Left lobe of liver (tissue), 2 donors: ENCODE measurements at regions not wholly inside any gene's neighbourhood (a gene's known extent, or its start where the extent isn't known, plus 50 kb on each side); places are given as distances from the start of the nearest gene placed in this dataset.
"Not testable (repeated sequence)": the region's sequence is repeated elsewhere in the genome, so short reads cannot be mapped to it uniquely, and the experiment has no call there.

ENCODE experiments used
- ATAC-seq: fragments of 200-7000 bp; cut with Tn5 transposase; one replicate; pipeline ENCODE4 v1.9.1; 2020; ENCODE audit warnings: mild to moderate bottlenecking, moderate library complexity
- DNase-seq: peaks from one replicate; pipeline ENCODE4 v3.0.0-alpha.2; 2020; ENCODE audit warnings: low spot score
- donor health status: DM: no; HTN: no; CAD: no; lungs with moderate emphysema.
- donor health status: DM: no; HTN: yes; CAD: no.

DNA sequence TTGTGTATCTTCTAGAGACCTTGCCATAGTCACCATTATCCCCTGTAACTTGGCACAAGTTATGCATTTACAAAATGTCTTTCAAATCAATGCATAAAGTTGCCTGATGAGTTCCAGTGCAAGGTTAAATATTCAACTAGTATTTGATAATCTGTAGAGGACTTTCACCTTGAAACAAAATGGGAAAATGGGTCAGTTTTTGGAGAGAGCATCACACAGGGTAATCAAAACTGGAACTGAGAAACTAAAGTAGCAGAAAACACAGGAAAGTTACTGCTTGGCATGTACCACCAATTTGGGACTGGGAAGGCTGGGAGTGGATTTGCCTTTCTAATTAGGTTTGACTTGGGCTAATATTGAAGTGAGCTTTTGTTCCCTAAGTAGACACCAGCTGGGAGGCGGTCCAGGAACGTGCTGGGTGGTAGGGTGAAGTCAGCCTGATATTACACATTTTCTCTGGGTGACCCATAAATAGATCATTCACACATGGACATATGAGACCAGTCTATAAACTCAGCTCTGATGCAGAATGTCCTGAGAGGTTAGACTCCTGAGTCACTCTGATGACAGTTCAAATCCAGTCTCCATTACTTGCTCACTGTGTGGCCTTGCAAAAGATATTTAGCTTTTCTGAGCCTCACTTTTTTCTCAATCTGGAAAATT is 152.3 kb downstream of the PCTP start:
- peak; percentile 79 for ATAC-seq
- peak; percentile 79 for DNase-seq

DNA sequence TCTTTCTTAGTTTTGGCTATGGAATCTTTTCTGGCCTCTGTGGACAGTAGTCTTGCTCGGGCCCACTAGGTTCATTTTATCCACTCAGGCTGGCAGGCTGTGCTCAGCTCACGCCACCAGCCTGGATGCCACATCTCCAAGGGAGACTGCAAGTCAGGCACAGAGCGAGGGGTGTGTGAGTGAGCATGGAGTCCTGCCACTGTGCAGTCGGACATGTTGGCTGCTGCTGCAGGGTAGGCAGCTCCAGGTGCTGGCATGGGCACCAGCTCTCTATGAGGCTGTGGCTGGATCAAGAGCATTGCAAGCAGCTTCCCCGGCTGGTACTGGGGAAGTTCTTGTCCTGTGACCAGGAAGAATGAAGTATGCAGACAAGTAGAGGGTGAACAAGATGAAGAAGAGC is 158.9 kb downstream of the PCTP start:
- no peak for ATAC-seq
- no peak for DNase-seq

DNA sequence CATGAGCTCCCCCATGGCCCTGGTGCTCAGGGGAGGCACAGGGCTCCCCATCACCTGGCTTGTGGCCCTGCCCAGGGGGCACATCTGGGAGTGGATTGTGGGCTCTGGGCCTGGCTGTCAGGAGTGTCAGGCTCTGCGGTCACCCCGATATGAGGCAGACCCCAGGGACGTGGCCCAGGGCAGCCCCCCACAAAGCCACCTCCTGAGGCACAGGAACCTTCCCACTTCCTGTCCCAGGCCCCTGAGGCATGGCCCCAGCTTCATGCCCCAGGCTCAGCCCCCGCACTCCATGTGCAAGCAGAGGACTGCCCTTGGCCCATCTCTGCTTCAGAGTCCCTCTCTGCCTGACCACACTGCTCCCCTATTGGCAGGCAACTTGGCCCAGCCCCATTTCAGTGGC is 160.3 kb downstream of the PCTP start:
- DNase-seq (no peak), ATAC-seq (no peak)

DNA sequence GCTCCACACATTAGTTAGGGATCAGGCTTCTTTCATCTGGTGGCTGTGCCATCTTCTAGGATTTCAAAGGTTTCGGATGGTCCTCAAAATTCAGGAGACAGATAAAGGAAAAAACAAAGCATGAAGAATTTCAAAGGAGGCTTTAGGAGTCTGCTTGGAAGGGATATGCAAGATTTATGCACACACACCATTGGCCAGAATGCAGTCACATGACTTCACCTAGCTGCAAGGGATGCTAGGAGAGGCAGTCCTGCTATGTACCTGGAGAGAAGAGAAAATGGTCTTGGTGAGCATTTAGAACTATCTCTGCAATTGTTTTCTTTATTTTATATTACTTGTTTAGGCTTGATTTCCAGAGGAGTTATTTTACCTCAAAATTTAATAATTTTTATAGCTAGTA is 174.6 kb downstream of the PCTP start:
- ATAC-seq (no peak), DNase-seq (no peak)

DNA sequence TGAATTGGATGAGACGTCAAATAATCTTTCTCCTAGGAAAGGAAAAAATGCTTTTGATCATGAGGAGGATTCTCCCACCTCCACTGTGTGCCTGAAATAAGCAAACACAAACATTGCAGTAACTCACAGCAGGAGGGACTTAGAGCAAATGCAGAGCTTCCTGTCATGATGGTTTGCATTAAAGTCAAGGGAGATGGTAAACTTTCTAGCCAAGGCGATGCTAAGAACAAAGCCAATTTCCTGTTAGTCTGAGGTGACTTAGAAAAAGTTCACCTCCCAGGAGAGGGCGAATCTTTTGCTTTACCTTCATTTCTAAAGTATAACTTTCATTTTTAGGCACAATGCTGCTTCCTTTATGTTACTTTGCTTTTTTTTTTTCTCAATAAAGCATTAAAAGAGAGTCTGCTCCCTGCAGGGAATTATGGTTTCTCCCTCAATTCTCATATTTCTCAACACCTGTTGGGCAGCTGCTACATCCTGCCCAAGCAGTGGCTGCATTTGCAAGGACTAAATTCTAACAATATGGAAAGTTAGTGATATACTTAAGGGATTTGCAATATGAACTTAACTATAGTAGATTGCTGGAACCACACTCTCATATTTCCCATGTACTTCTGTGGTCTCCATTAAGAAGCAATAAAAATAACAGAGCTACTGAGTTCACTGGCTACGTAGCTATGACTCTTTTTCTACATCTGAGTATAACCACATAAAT is 175.6 kb downstream of the PCTP start:
- ATAC-seq (no peak), DNase-seq (no peak)

DNA sequence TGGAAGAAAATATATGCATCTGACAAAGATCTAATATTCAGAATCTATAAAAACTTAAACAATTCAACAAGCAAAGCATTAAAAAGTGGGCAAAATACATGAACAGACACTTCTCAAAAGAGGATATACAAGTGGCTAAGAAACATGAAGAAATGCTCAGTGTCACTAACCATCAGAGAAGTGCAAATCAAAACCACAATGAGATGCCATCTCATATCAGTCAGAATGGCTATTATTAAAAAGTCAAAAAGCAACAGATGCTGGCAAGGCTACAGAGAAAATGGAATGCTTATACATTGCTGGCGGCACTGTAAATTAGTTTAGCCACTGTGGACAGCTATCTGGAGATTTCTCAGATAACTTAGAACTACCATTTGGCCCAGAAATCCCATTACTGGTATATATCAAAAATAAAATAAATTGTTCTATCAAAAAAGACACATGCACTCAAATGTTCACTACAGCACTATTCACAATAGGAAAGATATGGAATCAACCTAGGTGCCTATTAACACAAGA is 179.5 kb downstream of the PCTP start:
- no peak for ATAC-seq

DNA sequence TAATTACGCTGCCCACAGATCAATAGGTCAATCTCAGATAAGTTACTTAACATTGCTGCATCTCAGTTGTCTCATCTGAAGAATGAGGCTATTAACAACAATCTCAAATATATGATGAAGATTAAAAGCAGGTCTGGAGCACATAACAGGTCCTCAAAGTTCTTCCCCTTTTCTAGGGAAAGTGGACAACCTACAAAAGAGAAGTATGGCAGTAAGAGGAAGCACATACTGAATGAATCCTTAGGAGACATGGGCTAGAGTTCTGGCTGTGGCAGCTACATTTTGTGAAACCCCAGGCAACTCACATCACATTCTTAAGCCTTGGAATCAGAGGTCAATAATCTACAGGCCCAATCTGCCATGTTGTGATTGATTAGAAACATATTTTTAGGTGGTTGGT is 180.6 kb downstream of the PCTP start:
- DNase-seq (no peak), ATAC-seq (no peak)

More for the DNA sequence above, 179.5 kb downstream of the PCTP start:
- no peak for DNase-seq

DNA sequence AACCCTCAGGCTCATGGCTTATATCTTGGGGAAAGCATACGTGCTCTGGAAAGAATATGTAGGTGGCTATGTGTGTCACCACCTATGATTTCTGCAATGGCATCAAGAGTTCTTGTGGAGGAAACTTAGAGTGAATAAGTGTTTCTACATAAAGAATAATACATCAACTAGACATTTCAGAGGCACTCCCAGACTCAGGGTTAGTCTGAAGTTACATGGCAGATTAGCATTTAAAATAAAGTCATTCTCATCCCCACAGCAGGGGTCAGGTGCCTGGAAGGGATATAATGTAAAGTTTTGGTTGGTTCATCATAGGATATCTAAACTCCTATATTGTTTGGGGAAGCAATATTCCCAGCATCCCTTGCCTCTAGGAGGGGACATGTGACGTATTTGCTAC is 182.1 kb downstream of the PCTP start:
- ATAC-seq: no peak
- DNase-seq: no peak

DNA sequence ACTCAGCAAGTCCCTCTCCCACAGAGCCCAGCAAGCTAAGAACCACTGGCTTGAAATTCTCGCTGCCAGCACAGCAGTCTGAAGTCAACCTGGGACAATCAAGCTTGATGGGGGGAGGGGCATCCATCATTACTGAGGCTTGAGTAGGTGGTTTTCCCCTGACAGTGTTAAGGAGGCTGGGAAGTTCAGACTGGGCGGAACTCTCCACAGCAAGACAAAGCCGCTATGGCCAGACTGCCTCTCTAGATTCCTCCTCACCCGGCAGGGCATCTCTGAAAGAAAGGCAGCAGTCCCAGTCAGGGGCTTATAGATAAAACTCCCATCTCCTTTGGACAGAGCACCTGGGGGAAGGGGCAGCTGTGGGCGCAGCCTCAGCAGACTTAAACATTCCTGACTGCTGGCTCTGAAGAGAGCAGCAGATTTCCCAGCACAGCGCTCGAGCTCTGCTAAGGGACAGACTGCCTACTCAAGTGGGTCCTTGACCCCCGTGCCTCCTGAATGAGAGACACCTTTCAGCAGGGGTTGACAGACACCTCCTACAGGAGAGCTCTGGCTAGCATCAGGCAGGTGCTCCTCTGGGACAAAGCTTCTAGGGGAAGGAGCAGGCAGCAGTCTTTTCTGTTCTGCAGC is 188.4 kb downstream of the PCTP start:
- not testable (repeated sequence) for DNase-seq, ATAC-seq

DNA sequence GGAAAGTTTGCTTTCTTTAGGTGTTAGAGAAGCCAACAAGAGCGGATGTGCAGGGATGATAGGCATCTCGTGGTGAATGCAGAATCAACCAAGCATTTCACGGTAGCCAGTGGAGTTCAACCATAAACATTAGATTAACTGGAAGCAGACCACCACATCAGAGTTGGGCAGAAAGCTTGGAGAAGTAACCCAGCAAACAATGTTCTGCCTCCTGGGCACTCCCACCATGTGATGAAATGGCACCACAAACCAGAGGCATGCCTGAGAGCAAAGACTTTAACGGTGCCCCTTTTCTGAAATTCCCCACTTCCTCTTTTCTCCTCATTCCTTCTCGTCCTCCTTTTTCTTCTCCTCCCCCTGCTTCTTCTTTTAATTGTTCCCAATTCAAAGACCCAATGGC is 193.5 kb upstream of the ANKFN1 start:
- DNase-seq (no peak), ATAC-seq (no peak)

DNA sequence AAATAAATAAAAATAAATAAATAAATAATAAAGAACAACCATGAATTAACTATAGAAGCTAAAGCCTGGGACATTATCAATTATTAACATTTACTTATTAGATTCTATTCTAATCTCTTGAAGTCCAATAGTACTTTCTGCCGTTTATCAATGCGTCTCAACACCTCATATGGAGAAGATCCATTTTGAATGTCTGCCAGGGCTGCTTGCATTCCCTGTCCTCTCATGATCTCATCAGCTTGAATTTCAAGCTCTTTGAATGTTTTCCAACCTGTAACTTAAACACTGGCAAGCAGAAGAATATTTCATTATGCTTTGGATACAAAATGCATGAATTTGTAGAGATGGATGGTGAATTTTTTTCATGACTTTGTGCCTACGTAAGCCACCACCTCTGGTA is 191.9 kb upstream of the ANKFN1 start:
- DNase-seq (no peak), ATAC-seq (no peak)

DNA sequence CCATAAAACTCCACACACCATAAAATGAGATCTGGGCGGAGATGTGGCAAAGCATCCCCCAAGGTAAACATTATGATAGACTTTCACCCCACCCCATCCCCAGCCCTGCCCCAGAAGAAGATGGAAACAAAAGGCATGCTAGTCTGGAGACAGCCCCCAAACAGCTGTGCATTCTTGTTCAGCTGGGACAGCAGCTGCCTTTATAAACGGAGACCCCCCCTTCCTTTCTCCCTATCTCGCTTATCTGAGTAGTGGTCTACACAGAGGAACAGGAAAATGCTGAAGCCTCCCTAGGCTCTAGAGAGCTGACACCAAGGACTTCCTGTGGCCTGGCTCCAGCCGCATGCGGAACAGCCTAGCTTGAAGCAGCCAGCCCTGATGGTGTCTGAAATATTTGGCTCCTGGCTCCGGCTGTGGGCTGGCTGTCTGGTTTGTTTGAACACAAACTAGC is 190.3 kb upstream of the ANKFN1 start:
- no peak for ATAC-seq
- no peak for DNase-seq

DNA sequence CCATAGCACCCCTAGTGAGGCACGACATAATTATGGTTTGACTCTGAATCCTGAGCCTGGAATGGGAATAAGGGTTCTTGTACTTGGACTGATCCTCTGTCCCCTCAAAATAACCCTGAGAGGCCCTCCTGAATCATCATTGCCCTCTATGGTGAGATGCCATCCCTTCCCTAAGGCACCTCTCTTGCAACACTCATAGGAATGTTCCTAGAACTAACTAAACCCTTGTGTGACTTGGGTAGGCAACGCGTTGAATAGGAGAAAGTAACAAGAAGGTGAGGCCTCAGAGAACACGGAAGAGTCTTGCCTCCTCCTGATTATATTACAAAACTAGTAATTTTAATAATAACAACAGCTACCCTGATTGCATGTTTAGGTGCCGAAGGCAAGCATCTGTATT is 189.1 kb upstream of the ANKFN1 start:
- DNase-seq (no peak), ATAC-seq (no peak)

DNA sequence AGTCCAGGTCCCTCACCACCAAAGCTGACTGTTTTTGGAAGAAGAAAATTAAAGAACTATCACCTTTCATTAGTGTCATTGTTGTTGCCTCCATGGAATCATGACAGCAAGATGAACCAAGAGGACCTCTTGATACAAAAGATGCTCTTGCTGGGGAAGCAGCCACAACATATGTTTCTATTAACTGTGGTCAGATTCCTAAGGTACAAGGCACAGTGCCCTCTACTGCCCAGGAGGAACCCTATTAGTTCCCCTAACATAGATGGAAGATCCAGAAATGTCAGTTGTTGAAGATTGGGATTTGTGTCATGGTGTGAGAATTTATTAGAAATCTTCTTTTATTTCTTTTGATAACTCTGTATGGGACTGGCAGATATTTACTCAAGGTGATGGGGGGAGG is 188.2 kb upstream of the ANKFN1 start:
- peak; percentile 76 for ATAC-seq
- DNase-seq: no peak

DNA sequence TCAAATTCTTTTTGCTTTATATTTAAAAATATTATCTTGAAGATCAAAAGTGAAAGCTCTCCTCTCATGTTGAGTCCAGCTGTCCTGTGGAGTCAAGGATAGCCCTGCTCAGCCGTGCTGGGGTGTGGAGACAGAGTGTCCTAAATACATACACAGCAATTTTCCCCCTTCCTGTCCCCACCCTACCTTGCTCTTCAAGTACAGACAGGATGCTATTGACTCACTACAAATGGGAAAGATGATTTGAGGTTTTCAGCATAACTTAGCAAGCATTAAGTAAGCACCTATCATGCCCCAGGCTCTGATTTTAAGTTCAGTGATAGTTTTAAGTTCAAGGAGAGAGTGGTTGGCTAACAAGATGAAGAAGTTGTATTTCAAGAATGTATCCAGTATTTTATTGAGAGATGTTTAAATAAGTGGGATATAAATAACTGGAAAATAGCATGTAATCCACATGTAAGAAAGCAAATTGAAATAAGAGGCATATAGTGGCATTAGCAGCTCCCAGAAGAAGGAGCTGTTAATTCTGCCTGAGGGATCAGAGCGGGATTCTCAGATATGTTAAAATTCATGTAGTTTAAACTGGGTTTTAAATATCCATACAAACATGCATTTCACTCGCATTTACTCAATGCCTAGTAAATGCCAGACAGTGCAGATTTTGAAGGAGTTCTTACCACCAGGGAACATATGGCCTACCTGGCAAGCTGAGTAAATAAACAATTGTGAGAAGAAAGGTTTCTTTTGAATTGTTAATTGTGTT is 183.5 kb upstream of the ANKFN1 start:
- no peak for DNase-seq
- no peak for ATAC-seq

DNA sequence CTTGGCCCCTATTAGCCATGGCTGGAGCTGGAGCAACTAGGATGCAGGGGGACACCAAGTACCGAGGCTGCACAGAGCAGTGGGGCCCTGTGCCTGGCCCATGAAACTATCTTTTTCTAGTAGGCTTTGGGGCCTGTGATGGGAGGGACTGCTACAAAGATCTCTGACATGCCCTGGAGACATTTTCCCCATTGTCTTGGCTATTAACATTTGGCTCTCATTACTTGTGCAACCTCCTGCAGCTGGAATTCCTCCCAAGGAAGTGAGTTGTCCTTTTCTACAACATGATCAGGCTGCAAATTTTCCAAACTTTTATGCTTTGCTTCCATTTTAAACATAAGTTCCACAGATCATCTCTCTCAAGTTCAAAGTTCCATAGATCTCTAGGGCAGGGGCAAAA is 174.7 kb upstream of the ANKFN1 start:
- DNase-seq (no peak), ATAC-seq (no peak)

DNA sequence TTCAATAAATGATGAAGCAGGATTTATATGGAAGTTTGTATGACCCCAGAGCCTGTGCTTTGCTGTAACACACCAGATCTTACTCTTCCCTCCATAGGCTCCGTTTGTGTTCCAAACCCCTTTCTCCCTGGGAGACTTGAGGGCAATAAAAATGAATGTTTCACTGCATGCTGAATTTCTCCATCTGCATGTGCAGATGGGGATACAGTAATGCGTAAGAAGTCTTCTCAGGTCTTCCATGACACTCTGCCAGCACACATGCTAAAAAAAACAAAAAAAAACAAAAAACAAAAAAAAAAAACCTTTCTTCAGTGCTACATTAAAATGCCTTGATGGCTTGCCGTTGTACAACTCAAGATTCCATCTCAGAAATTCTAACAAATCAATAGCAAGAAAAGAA is 170.2 kb upstream of the ANKFN1 start:
- DNase-seq (no peak), ATAC-seq (no peak)

DNA sequence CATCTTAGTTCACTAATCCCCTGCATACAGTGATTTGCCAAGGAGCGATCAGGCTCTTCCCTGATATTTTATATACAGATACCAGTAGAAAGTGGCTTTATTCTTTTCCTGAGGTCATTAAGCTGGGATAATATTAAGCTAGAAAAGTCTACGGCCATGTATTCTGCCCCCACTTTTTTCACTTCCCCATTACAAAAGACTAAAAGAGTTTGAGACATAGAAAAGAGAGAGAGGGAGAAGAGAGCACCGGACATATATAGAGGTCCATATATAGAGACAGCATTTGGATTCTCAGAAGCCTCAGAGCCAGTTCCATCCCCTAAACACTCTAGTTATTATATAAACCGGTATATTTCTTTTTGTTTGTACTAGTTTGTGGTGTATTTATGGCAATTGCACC is 166.5 kb upstream of the ANKFN1 start:
- DNase-seq: no peak

DNA sequence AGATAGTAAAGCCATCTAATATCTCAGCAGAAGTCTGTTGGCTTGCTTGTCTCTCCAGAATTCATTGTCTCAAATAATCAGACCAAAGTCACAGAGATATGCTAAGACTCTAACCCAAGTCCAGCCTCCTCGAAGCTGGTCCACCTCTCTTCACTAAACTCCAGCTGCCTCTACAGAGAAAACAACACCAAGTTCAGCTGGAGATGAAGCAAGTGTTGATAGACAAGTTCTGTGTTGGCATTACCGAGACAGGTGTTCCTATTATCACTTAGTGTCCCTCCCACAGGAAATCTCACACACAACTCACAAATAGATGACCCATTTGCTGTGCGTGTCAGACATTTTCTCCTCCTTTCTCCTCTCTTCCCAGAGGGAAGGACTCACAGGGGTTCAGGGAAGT is 164.4 kb upstream of the ANKFN1 start:
- ATAC-seq (no peak), DNase-seq (no peak)

More for the DNA sequence above, 166.5 kb upstream of the ANKFN1 start:
- ATAC-seq: no peak

DNA sequence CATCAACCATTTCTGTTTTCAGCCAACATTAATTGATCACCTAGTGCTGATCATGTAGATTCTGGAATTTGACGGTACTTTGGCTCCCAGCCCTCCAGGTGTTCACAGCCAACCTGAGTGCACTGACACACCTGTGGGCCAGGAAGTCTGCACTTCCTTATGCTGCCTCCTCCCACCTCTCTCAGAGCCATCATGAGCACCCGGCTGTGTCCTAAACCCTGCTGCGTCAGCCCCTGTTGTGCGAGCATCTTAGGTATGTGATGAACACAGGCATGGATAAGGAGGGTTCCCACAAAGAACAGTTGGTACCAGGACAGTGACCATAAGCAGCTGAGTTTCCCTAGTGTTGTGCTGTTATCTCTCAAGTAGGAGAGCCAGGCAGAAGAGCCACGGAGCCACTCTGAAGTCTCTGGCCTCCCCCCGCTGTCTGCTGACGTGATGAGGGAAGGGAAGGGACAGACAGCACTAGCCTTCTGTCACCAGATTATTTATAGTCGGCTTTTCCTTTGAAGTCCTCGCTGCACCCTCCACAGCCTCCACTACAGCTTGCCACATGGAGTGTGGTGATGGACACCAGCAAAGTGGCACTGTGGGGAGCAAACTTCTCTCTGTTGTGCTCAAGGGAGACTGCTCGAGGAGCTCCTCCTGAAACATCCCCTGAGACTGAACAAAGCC is 162.8 kb upstream of the ANKFN1 start:
- no peak for DNase-seq
- no peak for ATAC-seq

DNA sequence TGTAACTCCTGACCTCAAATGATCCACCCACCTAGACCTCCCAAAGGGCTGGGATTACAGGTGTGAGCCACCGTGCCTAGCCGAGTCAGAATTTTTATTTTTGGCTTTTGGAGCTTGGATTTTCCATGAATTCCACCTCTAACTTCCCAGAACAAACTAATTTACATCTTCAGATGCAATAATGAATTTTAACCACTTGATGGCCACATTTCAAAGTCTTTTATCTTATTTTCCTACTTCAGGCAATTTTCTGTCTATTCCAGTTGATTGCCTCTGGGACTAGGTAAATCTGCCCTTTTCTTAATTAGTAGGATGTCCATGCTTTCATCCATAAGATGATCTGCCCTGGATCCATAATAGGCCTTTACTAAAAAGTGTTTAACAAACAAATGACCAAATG is 156.4 kb upstream of the ANKFN1 start:
- ATAC-seq (no peak), DNase-seq (no peak)
